ENCODE measurements at regions not wholly inside any gene's neighbourhood (a gene's known extent, or its start where the extent isn't known, plus 50 kb on each side); places are given as distances from the start of the nearest gene placed in this dataset.

GRCh38 chr18:37710726-37711125, 145.1 kb upstream of the CELF4 start:
- H3K4me2 ChIP-seq (ENCODE audit: control insufficient read depth, insufficient read depth), result no peak overlapping the region
- H3K36me3 ChIP-seq (ENCODE audit: control insufficient read depth in 2 of 2, insufficient read depth in 2 of 2, low read length in 1 of 2), result no peaks in the 10 kb centered on the region
- FAIRE-seq, result no peak
- no peak overlapping the region for H3K9ac ChIP-seq (ENCODE audit: control insufficient read depth, insufficient read depth, low read length)
- ChIA-PET POLR2A (no interaction called here), SMC1A (ENCODE audit: uncharacterized antibody, unreplicated experiment) (no interaction called here), RAD21 (ENCODE audit: unreplicated experiment) (no interaction called here), CTCF (no interaction called here)
- WGBS (ENCODE audit: insufficient coverage, insufficient replicate concordance, low lambda C conversion rate, missing lambda C conversion rate), result 0% methylated on average over 1 of the region's 1 CpG
- H3K9me3 ChIP-seq (replicated peaks; ENCODE audit: control insufficient read depth, insufficient read depth, low read length), result no peaks in the 10 kb centered on the region
- H3K27me3 ChIP-seq (replicated peaks in 1 of 2; ENCODE audit: control insufficient read depth in 2 of 2, insufficient read depth in 2 of 2, low read length in 1 of 2), result no peaks in the 10 kb centered on the region
- H3K79me2 ChIP-seq (ENCODE audit: control insufficient read depth, insufficient read depth, low read length), result no peaks in the 10 kb centered on the region
- intact Hi-C loops (cut with micrococcal nuclease; ENCODE audit: unreplicated experiment), result no loop called here
- ATAC-seq, result no peak
- H3K27ac ChIP-seq (ENCODE audit: control insufficient read depth, insufficient read depth), result no peak overlapping the region
- no peaks in the 10 kb centered on the region for H4K20me1 ChIP-seq (ENCODE audit: control insufficient read depth, insufficient read depth)
- BruUV-seq (replicated peaks), result no TSS peak
- no peak for DNase-seq (ENCODE audit: low read depth, low spot score)
- H2AFZ ChIP-seq (ENCODE audit: control insufficient read depth, low read depth, low read length), result no peak overlapping the region
- no peak overlapping the region for H3K4me3 ChIP-seq
- in situ Hi-C loops (cut with MboI), result no loop called here
- TF ChIP-seq RELB (IDR thresholded peaks at IDR 0.05; ENCODE audit: low read depth), result no peak
- TF ChIP-seq CREM (IDR thresholded peaks at IDR 0.05; ENCODE audit: low read depth), result no peak
- no peak for TF ChIP-seq SREBF2 (IDR thresholded peaks at IDR 0.05; ENCODE audit: low read length)
- no peak for TF ChIP-seq ZZZ3 (IDR thresholded peaks at IDR 0.05; ENCODE audit: control insufficient read depth, insufficient read length, low read depth)
- no peak for TF ChIP-seq RFX5 (IDR thresholded peaks at IDR 0.05; ENCODE audit: low read depth, low read length)
- TF ChIP-seq EP300 (IDR thresholded peaks at IDR 0.05; ENCODE audit: borderline replicate concordance in 1 of 2, control insufficient read depth in 1 of 2, low read depth in 2 of 2, low read length in 2 of 2), result no peak
- TF ChIP-seq WRNIP1 (IDR thresholded peaks at IDR 0.05; ENCODE audit: borderline replicate concordance, low read depth, low read length), result no peak
- TF ChIP-seq ZSCAN29 (IDR thresholded peaks at IDR 0.05), result no peak
- TF ChIP-seq ZBTB40 (IDR thresholded peaks at IDR 0.05; ENCODE audit: borderline replicate concordance), result no peak
- no peak for TF ChIP-seq KLF5 (IDR thresholded peaks at IDR 0.05; ENCODE audit: partially characterized antibody)
- TF ChIP-seq SRF (IDR thresholded peaks at IDR 0.05; ENCODE audit: low read depth in 2 of 2, low read length in 2 of 2), result no peak
- TF ChIP-seq ESRRA (IDR thresholded peaks at IDR 0.05; ENCODE audit: low read length), result no peak
- TF ChIP-seq ZNF217 (IDR thresholded peaks at IDR 0.05), result no peak
- TF ChIP-seq RAD51 (IDR thresholded peaks at IDR 0.05), result no peak
- TF ChIP-seq TCF12 (IDR thresholded peaks at IDR 0.05; ENCODE audit: low read depth, low read length), result no peak
- H3K4me1 ChIP-seq (ENCODE audit: control insufficient read depth, insufficient read depth, low read length), result no peaks in the 10 kb centered on the region

Measured in GM12878 (cell line).